Skeletal muscle cell (primary cell): ENCODE measurements at regions not wholly inside any gene's neighbourhood (a gene's known extent, or its start where the extent isn't known, plus 50 kb on each side); places are given as distances from the start of the nearest gene placed in this dataset.
"Not testable (repeated sequence)": the region's sequence is repeated elsewhere in the genome, so short reads cannot be mapped to it uniquely, and the experiment has no call there.

Source experiments
- DNase-seq: peaks from one replicate; pipeline ENCODE4 v3.0.0-alpha.2; 2010; ENCODE audit warnings: low read depth
- H3K4me3 ChIP-seq: 2 replicates; pipeline ENCODE4 v1.5.1; 2011; ENCODE audit warnings: low read depth, mild to moderate bottlenecking, control low read depth, low read length, moderate library complexity

DNA sequence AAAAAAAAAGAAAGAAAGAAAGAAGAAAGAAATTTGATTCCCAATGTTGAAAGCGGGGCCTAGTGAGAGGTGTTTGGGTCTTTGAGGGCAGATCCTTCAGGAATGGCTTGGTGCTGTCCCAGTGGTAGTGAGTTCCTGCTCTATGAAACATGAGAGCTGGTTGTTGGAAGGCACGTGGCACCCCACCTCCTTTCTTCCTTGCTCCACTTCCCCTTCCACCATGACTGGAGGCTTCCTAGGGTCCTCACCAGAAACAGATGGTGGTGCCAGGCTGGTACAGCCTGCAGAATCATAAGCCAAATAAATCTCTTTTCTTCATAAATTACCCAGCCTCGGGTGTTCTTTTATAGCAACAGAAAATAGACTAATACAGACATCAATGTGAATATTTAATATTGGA, 147.3 kb upstream of the KCNJ18 start:
- DNase-seq = no peak
- H3K4me3 ChIP-seq = no peak overlapping the region

- DNase-seq = no peak
- H3K4me3 ChIP-seq = no peak overlapping the region
Observed at GRCh38 chr17:21548236-21548635, 144.1 kb upstream of the KCNJ18 start.

DNA sequence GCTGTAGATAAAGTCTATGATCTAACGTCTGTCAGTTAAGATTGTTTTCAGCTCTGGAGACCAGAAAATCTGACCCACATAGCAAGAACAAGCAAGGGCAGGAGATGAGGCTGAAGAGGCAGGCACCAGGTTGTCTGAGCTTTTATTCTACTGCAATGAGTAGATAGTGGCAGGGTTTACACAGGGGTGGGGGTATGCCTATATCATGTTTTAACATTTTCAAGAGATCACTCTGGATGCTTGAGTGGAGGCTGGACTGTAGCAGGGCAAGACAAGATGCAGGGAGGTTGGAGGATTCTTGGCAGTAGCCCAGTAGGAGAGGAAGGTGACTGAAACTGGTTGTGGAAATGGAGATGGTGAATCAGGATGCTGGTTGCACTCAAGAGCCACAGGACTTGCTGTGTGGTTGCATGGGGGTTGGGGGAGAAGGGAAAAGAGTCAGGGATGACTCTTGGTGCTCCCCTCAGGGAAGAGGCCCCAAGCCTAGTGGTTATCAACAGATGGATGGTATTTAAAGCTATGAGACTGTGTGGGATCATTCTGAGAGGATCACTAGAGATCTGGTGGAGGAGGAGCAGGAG, 143.1 kb upstream of the KCNJ18 start:
- peak; percentile 31 for DNase-seq
- peak overlapping the region; percentile 73 for H3K4me3 ChIP-seq

DNA sequence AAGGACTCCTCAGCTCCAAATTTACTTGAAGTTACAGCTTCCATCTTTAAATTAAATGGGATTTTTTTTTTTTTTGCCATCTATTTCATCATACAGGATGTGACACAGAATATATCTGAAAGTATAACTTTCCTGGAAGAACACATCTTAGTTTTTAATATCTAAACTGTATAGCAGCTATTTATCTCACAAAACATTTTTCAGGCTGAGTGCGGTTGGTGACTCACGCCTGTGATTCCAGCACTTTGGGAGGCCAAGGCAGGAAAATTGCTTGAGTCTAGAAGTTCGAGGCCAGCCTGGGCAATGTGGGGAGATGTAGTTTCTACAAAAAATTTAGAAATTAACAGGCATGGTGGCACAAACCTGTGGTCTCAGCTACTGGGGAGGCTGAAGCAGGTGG, 142.3 kb upstream of the KCNJ18 start:
- H3K4me3 ChIP-seq = peak overlapping the region; percentile 73

GRCh38 chr17:21551081-21551881, 141.0 kb upstream of the KCNJ18 start:
- peak; percentile 65 for DNase-seq
- peak overlapping the region; percentile 73 for H3K4me3 ChIP-seq

More for the DNA sequence above, 142.3 kb upstream of the KCNJ18 start:
- peak; percentile 36 for DNase-seq

- not testable (repeated sequence) for DNase-seq
Observed at GRCh38 chr17:21558921-21559320, 133.4 kb upstream of the KCNJ18 start.

DNA sequence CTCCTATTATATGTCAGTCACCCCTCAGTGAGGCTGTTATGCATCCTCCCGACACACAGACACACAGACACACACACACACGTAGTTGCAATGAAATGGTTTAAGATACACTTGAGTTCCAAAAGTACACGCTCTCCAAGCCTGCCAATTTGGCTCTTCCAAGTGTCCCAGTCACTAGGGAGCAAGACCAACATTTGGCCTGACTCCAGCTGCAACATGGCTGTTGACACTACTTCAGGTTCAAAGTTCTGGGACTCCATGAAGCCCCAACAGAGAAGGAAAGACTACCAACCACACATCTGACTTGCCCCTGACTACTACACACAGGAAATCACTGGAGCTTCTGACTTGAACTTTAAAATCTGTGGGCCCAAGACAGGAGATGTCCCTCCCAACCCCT, 128.1 kb upstream of the KCNJ18 start:
- no peak for DNase-seq
- no peak overlapping the region for H3K4me3 ChIP-seq

More at GRCh38 chr17:21558921-21559320, 133.4 kb upstream of the KCNJ18 start:
- not testable (repeated sequence) for H3K4me3 ChIP-seq

DNA sequence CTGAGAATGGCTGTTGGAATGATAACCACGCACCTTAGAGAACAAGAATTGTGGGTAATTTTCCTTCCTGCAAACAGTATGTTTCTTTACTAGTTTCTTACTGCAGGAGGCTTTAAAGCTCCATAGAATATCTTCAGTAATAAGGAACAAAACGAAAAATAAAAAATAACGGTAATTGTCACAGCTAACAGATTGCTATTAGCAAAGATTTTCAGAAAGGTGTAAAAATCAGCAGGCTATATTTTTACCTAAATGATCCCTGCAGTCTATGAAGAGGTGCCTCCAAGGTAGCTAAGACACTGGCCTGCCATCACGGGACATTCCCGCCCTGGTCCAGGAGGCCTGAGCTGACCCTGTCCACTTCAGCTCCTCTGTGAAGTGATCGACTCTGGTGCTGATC, 127.6 kb upstream of the KCNJ18 start:
- not testable (repeated sequence) for DNase-seq

GRCh38 chr17:21570427-21570826, 121.9 kb upstream of the KCNJ18 start:
- not testable (repeated sequence) for DNase-seq, H3K4me3 ChIP-seq

More for the DNA sequence above, 127.6 kb upstream of the KCNJ18 start:
- not testable (repeated sequence) for H3K4me3 ChIP-seq

- not testable (repeated sequence) for H3K4me3 ChIP-seq, DNase-seq
Observed at GRCh38 chr17:21572148-21572547, 120.2 kb upstream of the KCNJ18 start.

DNA sequence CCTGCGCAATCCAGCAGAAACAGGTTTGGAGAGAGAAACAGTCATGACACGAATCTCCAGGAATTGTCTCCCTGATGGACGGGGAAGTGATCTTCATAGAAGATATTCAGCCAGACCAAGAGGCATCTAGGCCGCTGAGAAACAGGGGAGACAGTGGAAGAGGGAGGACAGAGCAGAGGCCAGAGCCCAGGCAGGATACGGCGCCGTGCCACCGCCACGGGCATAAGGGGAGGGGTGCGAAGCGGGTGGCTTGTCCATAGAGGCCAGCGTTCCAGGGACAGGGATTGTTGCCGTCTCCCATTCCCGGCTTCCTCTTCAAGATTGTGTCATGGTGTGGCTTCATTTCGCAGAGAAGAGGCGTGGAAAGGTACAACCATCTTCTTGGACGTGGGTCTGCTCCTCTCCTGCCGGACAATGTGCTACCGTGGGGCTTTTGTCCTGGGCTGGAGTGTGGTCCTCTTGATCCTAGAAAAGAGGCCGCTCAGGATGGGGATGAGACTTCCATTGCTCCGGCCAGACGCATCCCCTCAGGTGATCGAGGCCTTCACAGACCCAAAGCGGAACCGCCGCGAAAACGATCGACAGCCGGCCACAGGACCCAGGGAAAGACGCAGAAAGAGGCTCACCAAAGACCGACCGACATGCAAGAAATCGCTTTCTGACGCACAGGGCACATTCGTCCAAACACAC, 118.9 kb upstream of the KCNJ18 start:
- DNase-seq = not testable (repeated sequence)
- H3K4me3 ChIP-seq = peak overlapping the region; percentile 47

DNA sequence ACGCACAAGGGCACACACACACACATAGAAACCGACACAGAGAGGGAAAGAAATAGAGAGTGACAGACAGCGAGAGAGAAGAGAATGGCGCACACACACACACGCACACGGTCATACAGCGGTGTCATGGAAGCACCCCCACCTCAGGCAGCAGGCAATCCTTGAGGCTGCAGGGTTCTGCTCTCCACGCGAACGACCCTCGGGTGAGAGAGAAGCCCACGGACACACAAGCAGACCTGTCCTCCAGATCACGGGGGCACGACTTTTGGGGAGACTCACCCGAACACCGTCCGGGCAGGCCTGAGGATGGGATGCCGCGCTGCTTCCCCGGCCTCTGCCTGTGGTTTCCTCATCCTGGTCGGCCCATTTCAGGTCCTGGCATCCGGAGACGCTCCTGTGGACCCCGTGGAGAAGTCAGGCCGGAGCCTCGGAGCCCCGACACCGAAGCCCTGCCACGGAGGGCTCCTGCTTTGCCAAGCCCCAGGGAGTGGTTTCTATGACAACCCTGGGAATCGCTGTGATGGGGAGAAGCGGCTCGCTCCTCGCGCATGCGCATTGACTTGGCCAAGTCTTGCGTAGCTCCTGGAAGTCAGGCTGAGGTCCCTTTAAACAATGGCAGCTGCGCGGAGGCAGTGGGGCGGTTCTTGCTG, 118.2 kb upstream of the KCNJ18 start:
- DNase-seq = peak; percentile 32
- peak overlapping the region; percentile 47 for H3K4me3 ChIP-seq

GRCh38 chr17:21574611-21575255, 117.6 kb upstream of the KCNJ18 start:
- not testable (repeated sequence) for DNase-seq
- peak overlapping the region; percentile 27 for H3K4me3 ChIP-seq

DNA sequence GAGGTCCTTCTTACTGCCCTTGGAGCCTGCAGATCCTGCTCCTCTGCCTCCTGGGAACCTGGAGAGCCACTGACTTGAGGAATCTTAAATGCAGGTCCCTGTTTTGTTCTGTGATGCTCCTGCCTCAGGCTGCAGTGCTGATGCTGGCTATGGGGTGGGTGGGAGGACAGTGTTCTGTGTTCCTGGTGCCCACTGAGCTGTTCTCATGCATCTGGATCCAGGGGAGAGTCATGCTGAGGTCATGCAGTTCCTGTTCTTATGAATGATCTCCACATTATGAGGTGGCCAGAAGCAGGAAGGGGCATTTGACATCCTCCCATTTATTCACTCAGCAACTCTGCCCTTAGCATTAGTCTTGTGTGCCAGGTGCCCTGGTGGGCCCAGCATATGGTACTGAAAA, 113.5 kb upstream of the KCNJ18 start:
- DNase-seq, H3K4me3 ChIP-seq: not testable (repeated sequence)

GRCh38 chr17:21592774-21593173, 99.5 kb upstream of the KCNJ18 start:
- DNase-seq = no peak
- no peak overlapping the region for H3K4me3 ChIP-seq

GRCh38 chr17:21593452-21594105, 98.7 kb upstream of the KCNJ18 start:
- H3K4me3 ChIP-seq, DNase-seq: not testable (repeated sequence)

- no peak overlapping the region for H3K4me3 ChIP-seq
- no peak for DNase-seq
Observed at GRCh38 chr17:21595086-21595485, 97.2 kb upstream of the KCNJ18 start.

DNA sequence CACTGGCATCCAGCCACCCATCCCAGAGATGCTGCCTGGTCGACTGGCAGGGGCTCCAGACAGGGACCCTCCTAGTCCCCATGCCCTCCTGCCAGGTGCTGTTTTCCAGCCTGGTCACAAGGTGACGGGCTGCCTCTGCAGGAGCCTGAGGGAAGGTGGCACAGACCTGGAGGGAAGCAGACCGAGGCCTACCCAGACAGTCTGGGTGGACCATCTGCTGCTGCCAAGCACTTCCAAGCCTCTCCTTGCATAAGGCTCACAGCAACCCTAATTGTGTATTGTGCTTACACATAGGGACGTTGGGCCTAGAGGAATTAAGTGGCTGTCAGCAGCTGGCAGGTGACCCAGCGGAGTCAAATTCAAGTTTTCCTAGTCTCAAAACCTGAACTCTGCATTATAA, 90.1 kb upstream of the KCNJ18 start:
- DNase-seq = no peak
- H3K4me3 ChIP-seq = no peak overlapping the region

- not testable (repeated sequence) for DNase-seq, H3K4me3 ChIP-seq
Observed at GRCh38 chr17:21603292-21603691, 89.0 kb upstream of the KCNJ18 start.
